HG03439 (cell line): ENCODE measurements at regions not wholly inside any gene's neighbourhood (a gene's known extent, or its start where the extent isn't known, plus 50 kb on each side); places are given as distances from the start of the nearest gene placed in this dataset.

Source experiments
- ATAC-seq: cut with Tn5 transposase; IDR thresholded peaks from one replicate; pipeline ENCODE4 v1.9.1; 2021; ENCODE audit warnings: mild to moderate bottlenecking, moderate library complexity; ENCODE audit not compliant: unreplicated experiment

DNA sequence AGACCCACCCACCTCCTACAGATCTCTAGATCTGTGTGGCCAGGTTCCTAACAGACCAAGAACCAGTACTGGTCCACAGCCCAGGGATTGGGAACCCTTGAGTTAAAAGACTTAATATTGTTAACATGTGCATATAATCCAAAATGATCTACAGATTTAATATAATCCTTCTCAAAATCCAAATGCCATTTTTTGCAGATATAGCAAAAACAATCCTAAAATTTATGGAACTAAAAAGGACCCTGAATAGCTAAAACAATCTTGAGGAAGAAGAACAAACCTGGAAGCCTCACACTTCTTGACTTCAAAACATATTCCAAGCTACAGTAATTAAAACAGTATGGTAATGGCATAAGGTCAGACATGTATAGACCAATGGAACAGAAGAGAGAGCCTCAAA lies 206.9 kb upstream of the SIX2 start:
- no peak for ATAC-seq

GRCh38 chr2:45214550-45214949 lies 205.3 kb upstream of the SIX2 start:
- no peak for ATAC-seq

DNA sequence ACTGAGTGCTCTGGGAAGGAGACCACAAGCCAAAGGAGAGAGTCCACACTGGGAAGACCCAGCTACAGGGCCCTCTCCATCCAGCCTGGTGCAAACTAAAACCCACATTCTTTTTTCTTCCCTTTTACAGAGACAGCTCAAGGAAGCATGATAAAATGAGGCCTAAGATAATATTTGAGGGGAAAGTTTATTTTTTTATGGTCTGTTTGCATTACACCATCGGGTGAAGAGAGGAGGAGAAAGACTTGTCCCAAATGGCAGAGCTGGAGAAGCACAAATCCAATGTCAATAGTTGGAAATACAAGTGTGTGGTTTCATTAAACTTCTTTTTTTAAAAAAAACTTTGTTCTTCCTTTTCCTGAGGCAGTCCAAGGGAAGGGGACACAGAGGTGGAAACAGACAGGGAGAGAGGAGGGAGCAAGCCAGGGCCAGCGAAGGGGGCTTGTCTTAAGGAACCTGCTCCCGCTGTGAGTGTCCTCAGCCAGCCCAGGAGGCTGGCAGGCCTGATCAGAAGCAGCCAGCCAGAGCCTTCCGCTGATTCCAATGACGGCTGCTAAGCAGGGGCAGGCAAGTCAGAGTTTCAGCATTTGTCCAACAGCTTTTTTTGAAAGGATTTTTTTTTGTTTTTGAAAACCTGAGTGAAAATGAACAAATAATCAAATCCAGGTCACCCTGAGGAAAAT lies 203.8 kb upstream of the SIX2 start:
- no peak for ATAC-seq

- ATAC-seq: no peak
Measured at GRCh38 chr2:45211636-45212035, 202.4 kb upstream of the SIX2 start.

GRCh38 chr2:45210462-45211195 lies 201.4 kb upstream of the SIX2 start:
- ATAC-seq: no peak

GRCh38 chr2:45209875-45210274 lies 200.6 kb upstream of the SIX2 start:
- ATAC-seq: no peak

- ATAC-seq: no peak
Measured at GRCh38 chr2:45209302-45209701, 200.1 kb upstream of the SIX2 start.

DNA sequence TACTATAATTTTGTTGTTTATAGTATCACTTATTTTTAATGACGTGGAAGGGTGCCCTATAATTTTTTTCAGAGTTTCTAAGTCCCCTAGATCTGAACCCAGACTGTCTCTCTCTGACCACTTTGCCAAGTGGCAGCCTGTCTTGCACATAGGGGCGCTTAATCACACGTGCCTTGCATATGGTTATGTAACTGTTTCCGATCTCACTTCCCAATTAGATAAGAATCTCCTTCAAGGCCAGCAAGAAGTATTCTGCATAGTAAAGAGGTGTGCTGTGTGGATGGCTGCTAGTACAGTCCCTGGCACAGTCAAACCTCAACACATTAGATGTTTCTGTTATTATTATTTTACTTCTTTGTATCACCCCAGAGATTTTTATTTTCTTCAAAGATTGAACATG lies 197.8 kb upstream of the SIX2 start:
- no peak for ATAC-seq

GRCh38 chr2:45205985-45206384 lies 196.7 kb upstream of the SIX2 start:
- ATAC-seq: no peak

DNA sequence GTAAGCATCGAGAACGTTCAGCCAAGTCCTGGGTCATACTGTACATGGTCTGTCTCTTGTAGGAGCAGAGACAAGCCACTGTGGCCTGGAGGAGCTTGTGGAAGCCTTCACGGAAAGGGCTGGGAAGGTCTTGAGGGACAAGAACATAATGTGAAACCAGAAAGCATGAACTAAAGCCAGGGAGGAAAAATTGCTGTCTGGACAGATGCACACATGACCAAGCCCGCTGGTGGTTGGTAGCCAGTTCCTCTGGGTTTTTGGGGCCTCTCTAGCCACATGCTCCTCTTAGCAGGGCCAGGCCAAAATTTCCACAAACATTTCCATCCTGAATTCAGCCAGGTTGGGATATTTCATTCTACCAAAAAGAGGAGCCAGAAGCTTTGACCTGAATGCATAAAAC lies 196.2 kb upstream of the SIX2 start:
- ATAC-seq: no peak

- no peak for ATAC-seq
Measured at GRCh38 chr2:45203400-45203799, 194.1 kb upstream of the SIX2 start.

DNA sequence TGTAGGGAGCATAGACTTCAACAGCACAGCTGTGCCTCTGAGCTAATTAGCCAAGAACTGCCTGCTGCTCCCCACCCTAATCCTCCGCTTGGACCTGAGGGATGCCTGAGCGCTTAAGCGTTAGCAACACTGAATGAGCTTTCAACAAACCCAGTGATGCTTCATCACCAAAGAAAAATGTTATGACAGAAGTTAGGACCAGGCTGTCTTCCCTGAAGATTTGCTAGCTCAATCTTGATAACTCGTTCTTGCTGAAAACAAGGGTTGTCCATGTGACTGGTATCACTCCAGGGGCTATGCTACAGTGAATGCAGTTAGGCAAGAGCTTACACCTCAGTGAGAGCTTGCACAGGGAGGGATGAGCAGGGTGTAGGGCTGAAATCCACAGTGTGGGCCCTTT lies 190.7 kb upstream of the SIX2 start:
- no peak for ATAC-seq

DNA sequence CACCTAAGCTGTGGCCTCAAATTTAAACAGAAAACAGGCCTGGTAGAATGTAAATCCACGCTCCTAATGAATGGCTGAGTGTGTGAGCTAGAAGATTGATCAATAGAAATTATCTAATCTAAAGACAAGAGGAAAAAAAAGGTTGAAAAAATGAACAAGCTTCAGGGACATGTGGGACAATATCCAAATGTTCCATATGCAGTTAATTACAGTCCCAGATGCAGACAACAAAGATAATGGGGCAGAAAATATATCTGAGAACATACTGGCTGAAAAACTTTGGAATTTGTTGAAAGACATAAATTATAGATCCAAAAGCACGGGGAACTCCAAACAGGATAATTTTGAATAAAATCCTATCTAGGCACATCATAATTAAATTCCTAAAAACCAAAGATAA lies 186.7 kb upstream of the SIX2 start:
- no peak for ATAC-seq

DNA sequence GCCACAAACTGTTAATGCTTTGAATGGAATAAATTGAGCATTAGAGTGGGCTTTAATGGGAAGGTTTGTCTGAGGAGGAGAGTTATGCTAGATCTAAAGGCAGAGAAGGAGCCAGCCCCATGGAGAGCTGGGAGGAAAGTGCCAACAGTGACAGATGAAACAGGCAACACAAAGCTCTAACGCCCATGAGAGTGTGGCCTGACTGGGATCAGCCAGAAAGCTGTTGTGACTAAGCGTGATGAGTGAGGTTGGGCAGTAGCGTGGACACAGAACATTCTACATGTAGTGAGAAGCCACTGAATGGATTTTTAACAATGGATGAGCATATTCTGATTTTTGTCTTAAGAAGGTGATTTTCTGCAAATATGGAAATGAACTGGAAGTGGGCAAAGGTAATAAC lies 185.3 kb upstream of the SIX2 start:
- ATAC-seq: no peak

GRCh38 chr2:45193581-45193980 lies 184.3 kb upstream of the SIX2 start:
- ATAC-seq: no peak

DNA sequence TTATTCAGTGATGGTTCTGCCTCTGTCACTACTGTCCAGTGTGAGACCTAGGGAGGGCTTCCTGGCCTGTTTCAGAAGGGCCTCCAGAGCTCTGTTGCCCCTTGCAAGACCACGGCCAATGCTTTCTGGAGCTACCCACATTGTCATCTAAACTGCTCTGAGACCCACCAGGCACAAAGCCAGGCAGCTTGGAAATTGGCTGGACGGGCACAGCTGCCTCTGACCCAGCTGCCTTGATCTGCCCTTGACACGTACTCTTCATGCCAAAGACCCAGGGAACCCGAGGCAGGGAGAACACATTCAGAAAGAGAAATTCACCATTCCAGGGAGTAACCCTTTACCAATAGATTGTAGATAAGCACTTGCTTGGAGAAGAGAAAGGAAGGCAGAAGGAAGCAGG lies 183.7 kb upstream of the SIX2 start:
- no peak for ATAC-seq

DNA sequence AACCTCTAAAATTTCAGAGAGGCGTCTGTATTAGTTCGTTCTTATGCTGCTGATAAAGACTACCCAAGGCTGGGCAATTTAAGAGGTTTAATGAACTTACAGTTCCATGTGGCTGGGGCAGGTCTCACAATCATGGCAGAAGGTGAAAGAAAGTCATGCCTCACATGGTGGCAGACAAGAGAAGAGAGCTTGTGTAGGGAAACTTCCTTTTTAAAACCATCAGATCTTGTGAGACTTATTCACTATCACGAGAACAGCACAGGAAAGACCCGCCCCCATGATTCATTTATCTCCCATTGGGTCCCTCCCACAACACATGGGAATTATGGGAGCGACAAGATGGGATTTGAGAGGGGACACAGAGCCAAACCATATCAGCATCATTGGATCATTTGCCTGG lies 183.2 kb upstream of the SIX2 start:
- no peak for ATAC-seq

DNA sequence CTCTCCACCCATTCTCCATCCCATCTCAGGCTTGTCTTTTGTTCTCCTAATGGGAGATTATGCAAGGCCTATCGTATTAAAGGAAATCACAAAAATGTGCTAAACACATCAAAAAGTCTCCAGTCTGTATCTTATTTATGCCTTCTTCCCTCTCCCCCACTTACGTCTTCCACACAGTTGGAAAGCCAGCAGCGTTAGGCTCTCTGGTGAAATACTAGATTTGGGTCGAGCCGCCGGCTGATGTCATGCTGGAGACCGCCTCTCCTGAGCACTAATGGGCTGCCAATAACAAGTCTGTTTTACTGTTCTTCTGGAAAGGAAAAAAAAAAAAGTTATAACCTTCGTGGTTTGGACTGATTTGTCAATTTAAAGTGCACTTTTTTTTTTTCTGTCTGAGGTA lies 182.7 kb upstream of the SIX2 start:
- ATAC-seq: no peak

- ATAC-seq: no peak
Measured at GRCh38 chr2:45191146-45191863, 182.1 kb upstream of the SIX2 start.

- ATAC-seq: no peak
Measured at GRCh38 chr2:45190481-45190942, 181.3 kb upstream of the SIX2 start.

- no peak for ATAC-seq
Measured at GRCh38 chr2:45184606-45185005, 175.4 kb upstream of the SIX2 start.

- no peak for ATAC-seq
Measured at GRCh38 chr2:45182667-45183295, 173.5 kb upstream of the SIX2 start.
